SU-DHL-6 (cell line): ENCODE measurements at regions not wholly inside any gene's neighbourhood (a gene's known extent, or its start where the extent isn't known, plus 50 kb on each side); places are given as distances from the start of the nearest gene placed in this dataset.

ENCODE experiments used
- H2AFZ ChIP-seq: fragments of 200-600 bp; sonication (generic); 2 replicates; pipeline ENCODE4 v1.6.1; 2014; ENCODE audit warnings: low read depth, mild to moderate bottlenecking, moderate library complexity, mixed read lengths, antibody characterized with exemption, low read length; ENCODE audit not compliant: severe bottlenecking
- H3F3A ChIP-seq: fragments of 200-600 bp; shearing (Covaris generic); 2 replicates; pipeline ENCODE4 v1.6.0; 2016; ENCODE audit warnings: antibody characterized with exemption, mild to moderate bottlenecking; ENCODE audit not compliant: insufficient read depth
- H3K27ac ChIP-seq: fragments of 200-600 bp; sonication (generic); 2 replicates; pipeline ENCODE4 v1.5.1; 2016; ENCODE audit warnings: low read depth, mild to moderate bottlenecking, low read length, moderate library complexity, mixed read lengths
- H3K27me3 ChIP-seq: fragments of 200-600 bp; sonication (generic), shearing (Covaris generic); 2 replicates; pipeline ENCODE4 v1.6.0; 2014; ENCODE audit warnings: mild to moderate bottlenecking, low read length
- H3K36me3 ChIP-seq: fragments of 200-600 bp; sonication (generic); 2 replicates; pipeline ENCODE4 v1.6.1; 2014; ENCODE audit warnings: mild to moderate bottlenecking, low read length, mixed read lengths
- H3K4me2 ChIP-seq: fragments of 300-600, 200-600 bp; shearing (Covaris generic), sonication (generic); 2 replicates; pipeline ENCODE4 v1.6.0; 2014; ENCODE audit warnings: low read length, low read depth, mild to moderate bottlenecking; ENCODE audit not compliant: poor library complexity, severe bottlenecking
- H3K4me3 ChIP-seq: fragments of 200-600 bp; sonication (generic); 2 replicates; pipeline ENCODE4 v1.5.1; 2014; ENCODE audit warnings: antibody characterized with exemption, low read length, mild to moderate bottlenecking, mixed read lengths; ENCODE audit not compliant: insufficient read depth, poor library complexity, severe bottlenecking
- H3K79me2 ChIP-seq: fragments of 200-600 bp; sonication (generic); 2 replicates; pipeline ENCODE4 v1.6.1; 2014; ENCODE audit warnings: mild to moderate bottlenecking, low read length, moderate library complexity; ENCODE audit not compliant: insufficient read depth
- H3K9ac ChIP-seq: fragments of 200-600 bp; sonication (generic); 2 replicates; pipeline ENCODE4 v1.7.0; 2014; ENCODE audit warnings: mild to moderate bottlenecking, low read length
- H3K9me2 ChIP-seq: fragments of 200-600 bp; sonication (generic); replicated peaks from 2 replicates; pipeline ENCODE4 v1.6.1; 2014; ENCODE audit warnings: low read length; ENCODE audit not compliant: insufficient read depth
- H3K9me3 ChIP-seq: fragments of 200-600 bp; sonication (generic); 2 replicates; pipeline ENCODE4 v1.6.1; 2014; ENCODE audit warnings: low read length, mixed read lengths; ENCODE audit not compliant: insufficient read depth
- H4K20me1 ChIP-seq: fragments of 200-600 bp; sonication (generic); 2 replicates; pipeline ENCODE4 v1.6.1; 2014; ENCODE audit warnings: low read depth, mild to moderate bottlenecking, antibody characterized with exemption, low read length, moderate library complexity, mixed read lengths
- EZH2phosphoT487 ChIP-seq: fragments of 200-600 bp; sonication (generic), shearing (Covaris generic); conservative IDR thresholded peaks from 2 replicates; pipeline ENCODE4 v1.6.1; 2018; ENCODE audit warnings: mild to moderate bottlenecking, antibody characterized with exemption, low read length, moderate library complexity, mixed read lengths
- TF ChIP-seq, protein P1 (sequence below): fragments of 200-600 bp; sonication (generic); IDR thresholded peaks from one replicate; pipeline ENCODE4 v1.5.1; 2017; ENCODE audit warnings: antibody characterized with exemption, mild to moderate bottlenecking, low read length, moderate library complexity; ENCODE audit not compliant: insufficient read depth, poor library complexity, severe bottlenecking

DNA sequence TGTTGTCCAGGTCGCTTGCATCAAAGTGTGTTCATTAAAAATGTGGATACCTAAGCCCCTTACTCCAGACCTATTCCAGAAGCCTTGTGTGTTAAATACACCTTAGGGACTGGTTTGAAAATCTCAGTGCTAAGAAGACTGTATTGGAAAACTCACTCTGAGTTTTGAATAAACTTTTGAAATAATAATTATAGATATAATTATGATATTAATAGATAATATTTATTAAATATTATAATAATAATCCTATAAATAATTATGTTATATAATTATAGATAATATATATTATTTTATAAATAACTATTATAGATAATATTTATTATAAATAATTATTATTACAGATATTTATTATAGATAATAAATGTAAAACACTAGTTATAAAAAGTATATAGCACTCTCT lies 165.3 kb downstream of the ARRDC3 start:
- H3K27me3 ChIP-seq = no peaks in the 10 kb centered on the region
- H3K4me3 ChIP-seq = no peak overlapping the region
- no peaks in the 10 kb centered on the region for H3F3A ChIP-seq
- no peak overlapping the region for H3K4me2 ChIP-seq
- no peak overlapping the region for H3K9ac ChIP-seq
- TF ChIP-seq EZH2phosphoT487 = no peak
- TF ChIP-seq, protein P1, sequence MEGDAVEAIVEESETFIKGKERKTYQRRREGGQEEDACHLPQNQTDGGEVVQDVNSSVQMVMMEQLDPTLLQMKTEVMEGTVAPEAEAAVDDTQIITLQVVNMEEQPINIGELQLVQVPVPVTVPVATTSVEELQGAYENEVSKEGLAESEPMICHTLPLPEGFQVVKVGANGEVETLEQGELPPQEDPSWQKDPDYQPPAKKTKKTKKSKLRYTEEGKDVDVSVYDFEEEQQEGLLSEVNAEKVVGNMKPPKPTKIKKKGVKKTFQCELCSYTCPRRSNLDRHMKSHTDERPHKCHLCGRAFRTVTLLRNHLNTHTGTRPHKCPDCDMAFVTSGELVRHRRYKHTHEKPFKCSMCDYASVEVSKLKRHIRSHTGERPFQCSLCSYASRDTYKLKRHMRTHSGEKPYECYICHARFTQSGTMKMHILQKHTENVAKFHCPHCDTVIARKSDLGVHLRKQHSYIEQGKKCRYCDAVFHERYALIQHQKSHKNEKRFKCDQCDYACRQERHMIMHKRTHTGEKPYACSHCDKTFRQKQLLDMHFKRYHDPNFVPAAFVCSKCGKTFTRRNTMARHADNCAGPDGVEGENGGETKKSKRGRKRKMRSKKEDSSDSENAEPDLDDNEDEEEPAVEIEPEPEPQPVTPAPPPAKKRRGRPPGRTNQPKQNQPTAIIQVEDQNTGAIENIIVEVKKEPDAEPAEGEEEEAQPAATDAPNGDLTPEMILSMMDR = no peak
- H3K9me2 ChIP-seq = no peaks in the 10 kb centered on the region
- no peaks in the 10 kb centered on the region for H3K9me3 ChIP-seq
- no peaks in the 10 kb centered on the region for H3K79me2 ChIP-seq
- H3K36me3 ChIP-seq = no peaks in the 10 kb centered on the region
- H4K20me1 ChIP-seq = no peaks in the 10 kb centered on the region
- no peak overlapping the region for H2AFZ ChIP-seq
- no peak overlapping the region for H3K27ac ChIP-seq

DNA sequence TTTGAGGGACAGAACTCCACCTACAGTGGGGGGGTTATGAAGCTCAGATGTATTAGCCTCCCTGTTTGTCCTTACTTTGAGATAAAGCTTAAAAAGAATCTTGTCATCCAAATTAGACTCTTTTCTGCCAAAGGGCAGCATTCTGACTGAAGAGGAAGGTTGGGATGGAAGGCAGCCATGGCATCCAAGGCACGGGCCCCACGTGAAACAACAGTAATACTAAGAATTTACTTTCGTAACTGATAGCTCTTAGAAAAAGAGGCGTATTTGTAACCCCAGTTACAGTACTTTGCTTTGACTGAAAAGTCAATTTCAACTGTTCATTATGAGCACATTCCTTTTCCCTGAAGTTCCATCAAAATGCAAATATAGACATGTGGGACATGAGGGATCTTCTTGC lies 168.5 kb downstream of the ARRDC3 start:
- no peaks in the 10 kb centered on the region for H3K79me2 ChIP-seq
- no peaks in the 10 kb centered on the region for H4K20me1 ChIP-seq
- TF ChIP-seq, protein P1 = no peak
- TF ChIP-seq EZH2phosphoT487 = no peak
- H2AFZ ChIP-seq = no peak overlapping the region
- no peaks in the 10 kb centered on the region for H3K36me3 ChIP-seq
- no peak overlapping the region for H3K4me2 ChIP-seq
- no peaks in the 10 kb centered on the region for H3K9me2 ChIP-seq
- no peaks in the 10 kb centered on the region for H3K27me3 ChIP-seq
- H3K9me3 ChIP-seq = no peaks in the 10 kb centered on the region
- H3K4me3 ChIP-seq = no peak overlapping the region
- H3F3A ChIP-seq = no peaks in the 10 kb centered on the region
- no peak overlapping the region for H3K27ac ChIP-seq
- H3K9ac ChIP-seq = no peak overlapping the region
